ENCODE measurements at regions not wholly inside any gene's neighbourhood (a gene's known extent, or its start where the extent isn't known, plus 50 kb on each side); places are given as distances from the start of the nearest gene placed in this dataset.

DNA sequence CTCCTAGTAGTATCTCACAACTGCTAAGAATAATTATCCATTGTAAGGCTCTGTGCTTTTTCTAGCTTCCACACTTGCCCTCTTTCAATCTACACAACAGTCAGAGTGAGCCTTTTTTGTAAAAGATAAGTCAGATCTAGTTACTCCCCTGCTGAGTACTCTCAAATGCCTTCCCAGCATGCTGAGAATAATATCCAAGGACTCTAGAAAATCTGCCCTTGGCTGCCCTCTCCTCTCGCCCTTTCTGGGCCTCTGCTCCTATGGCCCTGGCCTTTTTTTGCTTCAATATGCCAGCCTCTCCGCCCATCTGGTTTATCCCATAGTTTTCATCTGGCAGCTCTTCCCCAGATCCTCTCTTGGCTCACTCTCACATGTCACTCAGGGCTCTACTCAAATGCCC is 455.9 kb upstream of the UBE2E3 start:
- DNase-seq, result peak; percentile 8

DNA sequence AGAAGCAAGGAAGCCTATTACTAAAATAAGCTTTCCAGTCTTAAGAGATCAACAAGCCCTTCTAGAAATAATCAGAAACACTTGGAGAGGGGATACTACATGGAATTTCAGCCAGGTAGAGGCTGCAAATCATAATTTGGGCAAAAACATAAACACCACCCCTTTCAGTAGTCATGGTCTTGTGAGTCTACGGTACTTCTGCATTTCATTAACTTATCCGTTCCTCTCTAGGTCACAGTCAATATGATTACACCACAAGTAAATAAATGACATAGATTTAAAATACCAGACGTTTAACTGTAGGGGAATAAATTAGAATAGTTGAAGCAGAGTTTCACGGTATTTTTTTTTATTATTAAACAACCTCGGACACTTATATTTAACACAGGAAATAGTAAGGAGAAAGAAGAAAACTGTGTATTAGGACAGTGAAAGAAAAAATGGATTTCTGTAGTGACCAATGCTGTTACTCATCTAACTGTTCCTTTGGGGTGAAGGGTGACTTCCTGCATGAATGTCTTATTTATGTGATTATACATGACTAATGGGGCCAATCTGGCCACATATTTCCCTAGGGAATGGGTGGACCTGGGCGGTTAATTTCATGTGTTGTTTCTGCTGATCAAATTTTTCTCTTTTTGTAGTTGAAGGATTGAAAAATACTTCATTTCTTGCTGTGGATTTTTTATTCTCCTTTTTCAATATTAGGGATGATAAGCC is 456.6 kb upstream of the UBE2E3 start:
- DNase-seq, result peak; percentile 86

DNA sequence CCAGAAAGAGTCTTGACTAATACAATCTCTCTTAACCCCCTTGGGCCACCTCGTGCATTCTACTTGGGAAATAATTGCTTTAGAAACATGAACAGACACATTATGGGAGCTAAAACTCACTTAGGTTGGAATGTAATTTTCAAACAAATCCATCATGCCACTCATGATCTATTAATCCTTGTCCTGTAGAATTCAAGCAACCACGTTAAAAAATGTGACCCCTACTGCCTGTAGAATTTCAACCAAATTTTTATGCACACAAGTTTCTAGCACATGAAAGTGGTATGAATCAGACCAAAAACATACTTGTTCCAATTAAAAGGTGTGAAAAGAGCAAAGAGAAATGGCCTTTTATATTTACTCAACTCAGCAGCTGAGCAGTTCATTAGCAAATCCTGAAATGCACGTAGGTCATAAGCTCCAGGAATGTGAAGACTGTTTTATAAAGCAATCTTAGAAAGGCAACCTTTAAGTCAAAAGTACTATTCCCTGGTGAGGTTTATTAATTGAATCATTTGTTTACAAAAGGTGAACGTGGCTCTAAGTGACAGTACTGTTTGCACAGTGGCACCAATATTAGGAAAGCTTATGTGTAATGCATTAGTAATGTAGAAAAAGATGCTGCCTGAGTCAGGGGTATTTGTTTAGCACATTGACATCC is 459.4 kb upstream of the UBE2E3 start:
- peak; percentile 26 for DNase-seq

DNA sequence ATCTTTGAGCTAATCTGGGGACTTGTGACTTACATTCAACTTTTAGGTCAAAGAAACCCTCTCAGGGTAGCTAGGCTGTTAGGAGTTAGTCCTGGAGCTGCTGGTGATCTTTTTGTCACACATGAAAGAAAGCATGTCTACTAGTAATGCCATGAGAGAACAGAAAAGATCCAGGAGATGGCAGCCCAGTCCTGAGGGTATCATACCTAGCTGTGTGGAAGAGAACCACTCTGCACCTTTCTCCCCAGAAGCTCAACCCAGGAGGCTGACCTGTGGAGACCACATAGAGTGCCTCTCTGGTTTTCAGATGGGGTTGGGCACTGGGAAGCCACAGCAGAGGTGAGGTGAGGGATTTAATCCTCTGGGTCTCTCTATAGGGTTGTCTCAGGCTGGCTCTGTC is 460.2 kb upstream of the UBE2E3 start:
- DNase-seq, result no peak

DNA sequence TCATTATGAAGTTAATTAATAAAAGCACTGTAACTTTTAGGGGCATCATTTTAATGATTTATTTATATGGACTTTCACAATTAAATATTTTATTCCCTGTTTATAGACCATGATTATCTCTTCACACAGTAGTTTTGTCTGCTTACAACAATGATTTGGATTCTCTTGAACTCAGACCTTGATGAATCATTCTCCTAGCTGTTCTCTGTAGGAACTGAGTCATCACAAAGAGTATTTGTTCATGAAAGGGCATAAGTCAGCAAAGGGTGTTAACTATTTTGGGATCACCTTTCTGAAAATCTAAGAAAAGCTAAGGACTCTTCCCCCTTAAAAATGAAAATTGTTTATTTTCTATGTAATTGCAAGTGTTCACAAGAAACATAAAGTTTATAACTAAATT is 461.1 kb upstream of the UBE2E3 start:
- DNase-seq, result peak; percentile 62

DNA sequence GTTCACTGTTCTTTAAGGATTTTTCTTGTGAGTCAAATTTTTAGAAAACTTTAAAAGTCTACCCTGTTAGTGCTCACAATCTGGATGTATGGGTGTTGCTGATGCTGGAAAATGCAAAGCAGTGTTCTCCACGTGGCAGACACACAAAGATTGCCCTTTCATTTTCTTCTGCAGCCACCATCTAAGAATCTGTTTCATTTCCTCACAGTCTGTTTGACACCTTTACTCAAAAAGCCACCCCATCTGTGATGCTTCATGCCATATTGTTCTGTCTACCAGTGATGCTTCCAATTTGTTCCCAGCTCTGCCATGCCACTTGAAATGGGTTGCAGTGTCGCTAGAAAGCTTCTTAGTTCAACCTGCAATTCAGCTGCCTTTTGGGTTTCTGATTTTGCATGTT is 464.2 kb upstream of the UBE2E3 start:
- no peak for DNase-seq

DNA sequence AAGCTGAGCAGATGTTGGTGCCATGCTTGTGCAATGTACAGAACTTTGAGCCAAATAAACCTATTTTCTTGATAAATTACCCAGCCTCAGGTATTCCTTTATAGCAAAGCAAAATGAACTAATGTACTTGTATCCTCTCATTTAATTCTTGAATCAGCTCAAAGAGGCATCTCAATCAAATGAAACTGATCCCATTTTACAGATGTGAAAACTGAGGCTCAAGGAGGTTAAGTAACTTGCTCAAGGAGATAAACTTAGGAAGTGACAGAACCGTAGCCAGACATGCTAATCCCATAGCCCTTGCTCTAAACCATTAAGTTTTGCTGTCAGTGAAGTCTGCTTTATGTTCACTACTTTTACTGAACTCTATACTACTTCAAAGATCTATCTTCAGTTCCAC is 467.0 kb upstream of the UBE2E3 start:
- no peak for DNase-seq

DNA sequence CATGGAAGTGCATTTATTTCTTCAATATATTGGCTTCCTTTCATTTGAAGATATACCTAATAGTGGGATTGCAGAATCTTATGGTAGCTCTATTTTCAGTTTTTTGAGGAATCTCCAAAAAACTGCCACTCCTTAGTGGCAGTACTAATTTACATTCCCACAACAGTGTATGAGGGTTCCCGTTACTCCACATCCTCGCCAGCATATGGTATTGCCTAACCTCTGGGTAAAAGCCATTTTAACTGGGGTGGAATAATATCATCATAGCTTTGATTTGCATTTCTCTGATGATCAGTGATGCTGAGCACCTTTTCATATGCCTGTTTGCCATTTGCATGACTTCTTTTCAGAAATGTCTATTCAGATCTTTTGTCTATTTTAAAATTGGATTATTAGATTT is 471.9 kb upstream of the UBE2E3 start:
- DNase-seq, result no peak

DNA sequence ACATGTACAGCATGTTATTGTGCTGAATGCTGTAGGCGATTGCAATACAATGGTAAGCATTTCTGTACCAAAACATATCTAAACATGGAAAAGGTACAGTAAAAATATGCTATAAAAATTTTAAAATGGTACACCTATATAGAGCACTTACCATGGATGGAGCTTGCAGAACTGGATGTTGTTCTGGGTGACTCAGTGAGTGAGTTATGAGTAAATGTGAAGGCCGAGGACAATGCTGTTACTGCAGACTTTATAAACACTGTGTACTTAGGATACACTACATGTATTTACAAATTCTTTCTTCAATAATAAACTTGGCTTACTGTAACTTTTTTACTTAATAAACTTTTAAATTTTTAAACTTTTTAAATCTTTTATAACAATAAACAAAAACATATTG is 473.4 kb upstream of the UBE2E3 start:
- DNase-seq, result no peak

DNA sequence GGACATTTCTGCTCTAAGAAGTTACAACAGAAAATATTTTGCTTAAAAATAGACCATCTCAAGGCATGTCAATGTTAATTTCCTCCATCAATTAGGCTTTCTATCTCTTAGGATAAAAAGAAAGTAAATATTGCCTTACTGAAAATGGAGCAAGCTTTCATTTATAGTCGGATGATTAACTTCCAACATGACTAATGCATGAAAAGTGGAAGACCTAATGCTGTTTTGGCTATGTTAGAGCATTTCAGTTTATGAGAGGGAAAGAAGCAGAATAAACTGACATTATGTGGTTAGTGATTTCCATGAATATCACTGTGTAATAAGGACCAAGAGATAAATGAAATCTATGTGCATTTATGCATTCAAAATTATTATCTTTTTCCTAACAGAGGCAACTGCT is 475.2 kb upstream of the UBE2E3 start:
- peak; percentile 10 for DNase-seq

DNA sequence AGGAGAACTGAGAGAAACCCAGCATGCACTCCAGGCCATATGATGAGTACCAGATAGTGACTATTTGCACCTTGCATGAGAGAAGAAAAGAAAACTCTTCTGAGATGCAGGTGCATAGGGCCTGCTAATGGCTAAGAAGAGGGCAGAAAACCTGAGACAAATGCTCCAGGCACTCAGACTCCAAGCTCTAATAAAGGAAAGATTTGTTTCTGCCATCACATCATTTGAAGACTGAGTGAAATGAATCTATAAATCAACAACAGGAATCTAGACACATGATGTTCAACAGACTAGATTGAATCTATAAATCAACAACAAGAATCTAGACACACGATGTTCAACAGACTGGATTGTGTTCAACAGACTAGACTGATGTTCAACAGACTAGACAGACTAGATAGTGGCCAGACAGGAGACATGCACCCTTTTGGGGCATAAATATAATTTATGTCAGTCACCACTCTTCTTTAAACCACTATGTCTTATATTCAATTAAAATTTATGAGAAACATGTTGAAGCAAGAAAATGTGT is 482.7 kb upstream of the UBE2E3 start:
- no peak for DNase-seq

DNA sequence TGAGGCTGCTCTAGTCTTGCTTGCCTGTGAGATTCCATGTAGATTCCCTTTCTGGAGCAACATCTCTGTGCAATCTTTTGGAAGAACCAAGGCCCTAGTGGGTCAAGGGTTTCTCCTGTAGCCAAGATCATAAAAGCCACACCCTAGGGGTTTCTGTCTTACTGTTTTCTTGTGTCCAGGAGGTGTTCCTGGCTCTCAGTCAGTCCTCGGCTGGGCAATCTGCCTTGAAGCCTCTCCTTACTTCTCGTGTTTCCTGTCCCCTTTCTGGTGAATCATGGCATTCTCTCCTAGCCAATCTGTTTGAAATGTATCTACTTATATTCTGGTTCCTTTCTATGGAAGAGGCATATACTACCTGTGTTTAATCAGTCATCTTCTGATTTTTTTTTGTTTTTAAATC is 484.8 kb upstream of the UBE2E3 start:
- no peak for DNase-seq

DNA sequence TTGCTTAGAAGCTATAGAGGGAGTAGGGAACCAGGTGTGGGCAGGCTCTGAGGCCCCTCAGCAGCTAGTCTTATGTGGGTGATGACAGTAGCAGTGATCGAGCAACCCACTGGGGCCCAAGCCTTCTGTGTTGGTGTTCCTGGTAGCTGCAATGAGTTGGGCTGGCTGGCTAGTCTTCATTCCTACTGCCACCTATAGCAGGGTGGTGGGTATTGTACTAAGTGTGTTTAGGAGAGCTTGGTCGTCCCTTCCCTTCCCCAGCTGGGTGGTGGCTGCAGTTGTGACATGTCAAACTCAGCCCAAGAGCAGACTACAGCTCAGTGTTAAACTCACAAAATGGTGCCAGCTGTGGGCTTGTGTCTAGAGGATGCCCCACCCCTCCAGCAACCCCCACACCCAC is 486.1 kb upstream of the UBE2E3 start:
- no peak for DNase-seq

DNA sequence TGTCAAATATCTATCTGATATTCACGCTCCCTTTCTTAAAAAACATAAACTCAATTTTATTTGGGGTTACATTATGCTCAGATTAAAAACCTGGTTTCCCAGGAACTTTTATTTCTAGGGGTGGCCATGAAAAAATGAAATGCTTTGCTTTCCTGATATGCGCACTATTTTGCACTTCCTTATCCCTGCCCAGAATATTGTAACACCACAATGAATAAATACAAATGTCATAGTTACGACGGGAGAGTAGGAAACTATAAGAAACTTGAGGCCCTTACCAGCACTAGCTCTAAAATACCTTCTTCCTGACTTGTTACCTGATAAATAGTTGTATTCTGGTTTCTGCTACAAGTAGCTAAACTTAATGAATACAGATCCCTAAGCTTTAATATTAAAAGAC is 475.6 kb upstream of the CWC22 start:
- no peak for DNase-seq

DNA sequence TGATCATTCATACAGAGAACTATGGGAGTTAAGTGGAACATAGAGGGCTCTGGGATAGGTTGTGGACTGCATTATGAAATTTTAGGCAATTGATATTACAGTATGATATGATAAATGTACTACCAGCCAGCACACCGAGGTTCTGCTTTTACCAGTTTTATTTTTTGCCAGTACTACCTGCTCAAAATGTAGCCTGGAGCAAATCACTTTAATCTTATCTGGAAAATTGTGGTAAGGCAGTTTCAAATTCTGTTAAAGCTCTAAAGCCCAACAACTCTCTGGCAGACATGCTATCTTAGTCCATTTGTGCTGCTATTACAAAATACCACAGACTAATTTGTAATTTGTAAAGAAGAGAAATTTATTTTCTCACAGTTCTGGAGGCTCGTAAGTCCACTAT is 474.9 kb upstream of the CWC22 start:
- no peak for DNase-seq

DNA sequence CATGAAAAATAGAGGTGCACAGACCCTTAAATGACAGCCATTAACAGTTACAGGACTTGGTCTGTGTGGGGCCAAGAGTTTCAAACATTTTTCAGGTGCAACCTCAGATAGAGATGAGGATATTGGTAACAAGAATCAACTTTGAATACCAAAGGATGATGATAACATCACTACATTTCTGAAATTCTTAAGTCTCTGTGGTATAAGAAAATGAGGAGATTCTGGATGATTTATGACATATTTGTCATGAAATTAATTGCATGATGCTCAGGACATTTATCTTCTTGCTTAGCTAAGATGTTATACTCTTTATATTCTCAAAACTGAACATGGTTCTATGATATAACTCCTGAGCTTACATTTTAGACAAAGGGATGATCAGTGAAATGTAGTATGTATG is 471.8 kb upstream of the CWC22 start:
- no peak for DNase-seq

DNA sequence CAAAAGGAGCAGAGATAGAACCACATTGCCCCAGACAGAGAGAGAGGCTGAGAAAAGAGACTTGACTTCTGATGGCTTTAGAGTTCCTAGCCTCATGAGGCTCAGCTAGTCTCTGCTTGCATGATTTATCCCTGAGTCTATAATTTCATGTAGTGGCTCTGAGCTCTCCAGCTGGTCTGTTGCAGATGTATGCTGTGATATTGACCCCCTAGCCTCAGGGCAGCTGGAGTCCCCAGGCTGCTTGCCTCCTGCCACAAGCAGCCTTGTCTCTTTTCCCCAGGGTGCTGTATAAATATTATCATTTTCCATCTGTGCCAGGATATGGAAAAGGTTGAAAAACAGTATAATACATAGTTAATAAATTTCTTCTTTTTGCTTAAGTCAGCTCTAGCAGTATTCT is 467.6 kb upstream of the CWC22 start:
- DNase-seq, result no peak

DNA sequence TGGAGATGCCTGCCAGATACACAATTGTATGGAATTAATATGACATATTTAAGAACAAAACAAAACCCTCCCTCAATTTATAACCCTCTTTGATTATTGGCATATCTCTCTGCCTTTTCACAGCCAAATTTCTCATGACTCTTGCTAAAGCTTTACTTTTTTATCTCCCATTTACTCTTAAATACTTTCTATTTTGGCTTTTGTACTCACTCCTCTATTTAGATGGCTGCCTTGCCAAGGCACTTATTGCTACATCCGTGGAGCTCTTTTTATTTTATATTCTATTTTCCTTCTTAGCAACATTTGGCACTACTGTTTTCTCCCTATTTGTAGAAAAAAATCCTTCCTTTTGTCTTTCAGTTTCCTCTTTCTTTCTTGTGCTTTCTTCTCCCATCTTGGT is 466.4 kb upstream of the CWC22 start:
- DNase-seq, result no peak

DNA sequence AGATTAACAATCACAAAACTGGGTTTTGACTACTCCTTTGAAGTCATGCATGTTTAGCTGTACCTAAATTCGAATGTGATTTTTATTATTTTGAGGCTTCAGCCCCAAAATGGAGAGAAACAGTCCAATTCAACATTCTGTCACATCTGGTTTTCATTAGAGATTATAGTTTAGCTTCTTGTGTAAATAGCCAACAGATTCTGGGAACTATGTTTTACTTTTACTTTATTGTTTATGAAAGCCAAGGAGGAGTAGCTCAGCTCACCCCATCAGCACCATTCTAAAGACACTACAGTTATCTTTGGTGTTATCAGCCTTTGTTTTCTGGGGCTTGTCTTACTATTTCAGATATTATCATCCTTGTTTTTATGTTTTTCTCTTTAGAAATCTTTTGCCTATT is 465.0 kb upstream of the CWC22 start:
- peak; percentile 8 for DNase-seq

DNA sequence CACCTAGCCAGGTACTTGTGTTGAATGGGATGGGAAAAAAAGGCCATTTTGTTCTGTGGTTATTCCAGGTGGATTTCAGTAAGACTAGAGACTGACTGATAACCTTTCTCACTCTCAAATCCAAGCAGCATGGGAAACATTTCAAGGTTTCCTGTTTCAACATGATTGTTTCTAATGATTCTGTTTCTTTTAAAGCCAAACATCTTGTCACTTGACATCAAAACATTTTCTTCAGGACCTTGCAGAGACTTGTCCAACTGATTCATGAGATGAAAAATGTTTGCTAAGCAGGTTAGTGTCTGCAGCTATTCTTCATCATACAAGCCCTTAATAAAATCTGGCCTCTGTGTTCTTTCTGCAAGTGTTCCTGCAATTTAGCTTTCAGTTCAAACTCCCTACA is 456.5 kb upstream of the CWC22 start:
- no peak for DNase-seq

DNA sequence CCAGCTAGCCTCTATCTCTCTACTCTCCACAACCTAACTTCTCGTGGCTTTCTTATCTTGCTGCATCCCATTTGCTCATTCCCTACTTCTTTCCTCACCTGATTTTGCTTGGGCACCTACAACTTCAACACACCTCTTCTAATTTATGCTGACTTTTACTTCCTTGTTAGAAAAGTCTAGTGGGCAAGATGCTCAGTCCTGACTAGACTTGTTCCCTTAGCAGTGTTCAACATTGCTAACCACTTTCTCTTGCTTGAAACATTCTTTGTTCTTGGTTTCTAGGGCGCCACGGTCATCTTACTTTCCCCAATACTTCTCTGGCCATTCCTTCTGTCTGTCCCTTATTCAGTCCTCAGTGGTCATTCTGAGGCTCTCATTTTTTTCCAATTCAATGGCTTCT is 454.7 kb upstream of the CWC22 start:
- DNase-seq, result no peak

DNA sequence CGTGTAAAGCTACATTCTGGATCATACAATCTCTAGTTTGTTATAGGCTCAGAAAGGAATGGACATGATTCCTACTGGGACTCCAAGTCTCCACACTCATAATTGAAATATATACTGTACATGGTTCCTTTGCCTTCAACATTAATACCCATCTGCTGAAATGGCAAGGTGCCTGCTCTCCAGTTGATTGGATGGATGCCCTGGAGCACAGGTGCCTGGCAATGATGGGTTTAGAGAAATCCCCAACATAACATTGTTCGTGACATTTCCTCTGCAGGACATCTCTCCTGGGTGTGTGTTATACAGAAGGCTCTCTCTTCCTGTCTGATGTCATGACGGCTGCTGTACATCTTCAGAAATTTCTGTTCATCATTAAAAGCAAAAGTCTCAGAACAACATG is 449.7 kb upstream of the CWC22 start:
- DNase-seq, result no peak

DNA sequence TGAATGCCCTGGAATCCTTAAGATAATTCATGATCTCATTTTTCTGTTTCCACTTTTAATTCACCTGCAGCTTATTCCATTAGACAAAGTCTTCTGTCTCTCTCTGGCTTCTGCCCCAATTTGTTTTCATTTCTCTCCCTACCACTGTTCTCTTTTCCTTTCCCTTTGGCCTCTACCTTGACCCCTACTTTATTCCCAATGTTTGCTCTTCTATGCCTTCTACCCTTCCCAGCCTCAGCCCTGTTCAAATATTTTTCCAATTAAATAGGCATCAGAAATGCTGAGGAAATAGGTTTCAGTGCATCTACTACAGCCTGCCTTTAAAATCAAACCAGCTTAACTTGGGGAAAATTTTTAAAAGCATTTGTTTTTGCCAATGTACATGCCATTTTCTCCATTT is 443.7 kb upstream of the CWC22 start:
- DNase-seq, result no peak

DNA sequence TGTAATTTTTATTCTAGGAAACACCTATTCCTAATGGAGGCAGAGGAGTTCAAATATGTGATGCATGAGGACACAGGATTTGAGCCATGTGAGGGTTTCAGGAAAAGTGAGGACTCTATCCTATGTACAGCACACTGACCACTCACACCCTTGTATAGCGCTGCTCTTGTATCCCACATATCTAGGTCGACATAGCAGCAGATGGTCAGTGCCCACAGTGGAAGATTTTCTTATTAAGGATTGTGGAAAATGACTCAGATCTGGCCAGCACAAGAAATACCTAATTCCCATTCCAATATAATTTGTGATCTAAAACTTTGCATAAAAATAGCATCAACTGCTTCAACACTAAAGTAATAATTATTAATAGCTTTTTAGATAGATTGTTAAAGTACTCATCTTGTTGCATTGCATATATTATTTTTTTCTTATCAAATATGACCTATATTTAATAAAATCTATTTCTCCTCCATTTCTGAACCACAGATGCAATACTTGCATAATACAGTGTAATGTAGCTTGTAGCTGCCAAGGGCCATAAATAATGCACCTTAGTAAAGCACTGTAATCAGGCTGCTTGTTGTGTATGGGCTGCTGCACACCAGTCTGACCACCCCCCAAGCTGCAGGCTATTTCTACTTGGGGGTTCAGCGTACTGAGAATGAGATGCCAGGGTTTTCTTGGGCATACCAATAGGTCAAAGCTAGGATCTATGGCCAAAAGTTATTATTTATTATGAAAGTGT is 442.2 kb upstream of the CWC22 start:
- no peak for DNase-seq

All from fibroblast of skin of back (primary cell).